NT2/D1 (cell line): ENCODE measurements at regions not wholly inside any gene's neighbourhood (a gene's known extent, or its start where the extent isn't known, plus 50 kb on each side); places are given as distances from the start of the nearest gene placed in this dataset.

Experiments used
- SUZ12 ChIP-seq: IDR thresholded peaks from 2 replicates; pipeline ENCODE4 v1.6.1; 2011; ENCODE audit not compliant: insufficient read length, insufficient read depth; ENCODE audit errors: extremely low read depth
- YY1 ChIP-seq: IDR thresholded peaks from 2 replicates; pipeline ENCODE4 v1.6.1; 2011; ENCODE audit not compliant: insufficient read length, insufficient read depth
- ZNF274 ChIP-seq: IDR thresholded peaks from 2 replicates; pipeline ENCODE4 v1.6.1; 2011; ENCODE audit warnings: mild to moderate bottlenecking, low read depth, low read length

GRCh38 chr5:91283326-91283725 lies 99.8 kb downstream of the ARRDC3 start:
- TF ChIP-seq YY1, result no peak
- TF ChIP-seq ZNF274, result no peak
- TF ChIP-seq SUZ12, result no peak
